Esophagus muscularis mucosa (tissue), 4 donors: ENCODE measurements at regions not wholly inside any gene's neighbourhood (a gene's known extent, or its start where the extent isn't known, plus 50 kb on each side); places are given as distances from the start of the nearest gene placed in this dataset.
A peak's percentile ranks its signal among the peaks of the same experiment; 100 is the strongest.

Experiments used
- DNase-seq: peaks from one replicate; pipeline ENCODE4 v3.0.0-alpha.2; 2017; ENCODE audit errors: extremely low spot score
- H3K27ac ChIP-seq, 4 donors: fragments of 200-600 bp; sonication (generic); replicated peaks in 1 of 4; 1 replicate in 3 of 4; 2 replicates in 1 of 4; pipeline ENCODE4 v1.5.1; 2016 to 2019; ENCODE audit warnings: mild to moderate bottlenecking in 1 of 4
- H3K27me3 ChIP-seq, 4 donors: fragments of 200-600 bp; sonication (generic); one replicate each; pipeline versions ENCODE4 v1.5.1 to v1.6.0; 2016 to 2019
- H3K36me3 ChIP-seq, 4 donors: fragments of 200-600 bp; sonication (generic); one replicate each; pipeline ENCODE4 v1.5.1; 2016 to 2019
- H3K4me1 ChIP-seq, 4 donors: fragments of 200-600 bp; sonication (generic); one replicate each; pipeline ENCODE4 v1.5.1; 2016 to 2019
- H3K4me3 ChIP-seq, 4 donors: fragments of 200-600 bp; sonication (generic); 1 replicate in 2 of 4; 2 replicates in 2 of 4; pipeline ENCODE4 v1.5.1; 2016 to 2019; ENCODE audit warnings: mild to moderate bottlenecking in 4 of 4, moderate library complexity in 1 of 4
- H3K9me3 ChIP-seq, 4 donors: fragments of 200-600 bp; sonication (generic); 1 replicate in 3 of 4; 2 replicates in 1 of 4; pipeline ENCODE4 v1.5.1; 2016 to 2019
- CTCF ChIP-seq, 3 experiments: fragments of 200-600 bp in 2 of 3; fragments of 450-650 bp in 1 of 3; sonication (generic) in 2 of 3; IDR thresholded peaks; one replicate each; pipeline ENCODE4 v1.5.1; 2017 to 2019; ENCODE audit warnings: antibody characterized with exemption in 3 of 3, mild to moderate bottlenecking in 2 of 3, moderate library complexity in 1 of 3
- EP300 ChIP-seq: sonication (generic); formaldehyde crosslinking; IDR thresholded peaks from one replicate; pipeline ENCODE4 v1.6.1; 2017; ENCODE audit warnings: antibody characterized with exemption
- POLR2A ChIP-seq: fragments of 450-650 bp; IDR thresholded peaks from one replicate; pipeline ENCODE4 v1.6.1; 2017; ENCODE audit warnings: antibody characterized with exemption, moderate library complexity, mild to moderate bottlenecking, low read depth
- POLR2AphosphoS5 ChIP-seq, 2 donors: sonication (generic); formaldehyde crosslinking; IDR thresholded peaks; one replicate each; pipeline ENCODE4 v1.6.1; 2017; ENCODE audit warnings: antibody characterized with exemption in 2 of 2
- WGBS: methylation state at CpG from one replicate; pipeline ENCODE4 v1.1.5; 2018; 5-methylcytosine and 5-hydroxymethylcytosine counted together
- intact Hi-C: fragments of 100-400 bp; cut with DNase I; formaldehyde crosslinking; loops from one replicate; pipeline ENCODE4 v1.15.1; 2023

- Histone ChIP-seq H3K4me1 (peaks cover 14 to 43% (median 40%) of the 10 kb centered on the region in 4 donors), H3K4me3 (no peak overlapping the region), H3K27me3 (no peaks in the 10 kb centered on the region), H3K36me3 (no peaks in the 10 kb centered on the region), H3K9me3 (no peaks in the 10 kb centered on the region), H3K27ac (peak overlapping the region; percentile 79 to 86 (median 84))
- TF ChIP-seq POLR2AphosphoS5 (IDR thresholded peaks at IDR 0.05), result peak in 1 of 2 donors; percentile 5
- no peak for TF ChIP-seq EP300
- 47% methylated on average over 13 of the region's 13 CpGs for WGBS
- intact Hi-C loops, result loop anchor here (10.0 kb wide), 1 partner anchor 325 kb away; no protein-coding TSS in a partner anchor
- peak; percentile 91 for DNase-seq
Observed at GRCh38 chrX:9339603-9340491, 125.0 kb upstream of the TBL1X start.

- intact Hi-C loops, result loop anchor here (10.0 kb wide), 1 partner anchor 324 kb away; no protein-coding TSS in a partner anchor
- H3K9me3 ChIP-seq, result no peaks in the 10 kb centered on the region
- TF ChIP-seq CTCF (IDR thresholded peaks at IDR 0.05), result no peak
- no peak for TF ChIP-seq POLR2A
- TF ChIP-seq POLR2AphosphoS5 (IDR thresholded peaks at IDR 0.05), result peak in 1 of 2 donors; percentile 26
- no peak for TF ChIP-seq EP300
Observed at GRCh38 chrX:9340598-9341290, 124.1 kb upstream of the TBL1X start.

GRCh38 chrX:9341291-9342201 lies 123.3 kb upstream of the TBL1X start:
- H3K9me3 ChIP-seq, result no peaks in the 10 kb centered on the region
- H3K27me3 ChIP-seq, result no peaks in the 10 kb centered on the region
- peaks cover 14 to 43% (median 39%) of the 10 kb centered on the region in 4 donors for H3K4me1 ChIP-seq
- 19% methylated on average over 15 of the region's 15 CpGs for WGBS
- TF ChIP-seq CTCF (IDR thresholded peaks at IDR 0.05), result no peak
- TF ChIP-seq POLR2A, result no peak
- no peak for TF ChIP-seq POLR2AphosphoS5 (IDR thresholded peaks at IDR 0.05)
- peak overlapping the region; percentile 22 to 52 (median 32) for H3K4me3 ChIP-seq
- H3K36me3 ChIP-seq, result no peaks in the 10 kb centered on the region
- peak overlapping the region; percentile 79 to 86 (median 84) for H3K27ac ChIP-seq
- intact Hi-C loops, result loop anchor here (1.0 to 10.0 kb wide), 2 partner anchors 122 to 323 kb away; no protein-coding TSS in a partner anchor
- DNase-seq, result peak; percentile 91

More at GRCh38 chrX:9340598-9341290, 124.1 kb upstream of the TBL1X start:
- no peaks in the 10 kb centered on the region for H3K36me3 ChIP-seq
- H3K4me1 ChIP-seq, result peaks cover 14 to 43% (median 40%) of the 10 kb centered on the region in 4 donors
- H3K4me3 ChIP-seq, result peak overlapping the region; percentile 22 to 52 (median 32)
- no peak for DNase-seq
- 42% methylated on average over 16 of the region's 16 CpGs for WGBS
- peak overlapping the region; percentile 79 to 86 (median 84) for H3K27ac ChIP-seq
- no peaks in the 10 kb centered on the region for H3K27me3 ChIP-seq

- TF ChIP-seq POLR2A, result no peak
- peak; percentile 14 to 56 for TF ChIP-seq POLR2AphosphoS5 (IDR thresholded peaks at IDR 0.05)
- TF ChIP-seq EP300, result no peak
- H3K4me3 ChIP-seq, result peak overlapping the region; percentile 31 to 52 (median 38)
- 3% methylated on average over 25 of the region's 25 CpGs for WGBS
- no peaks in the 10 kb centered on the region for H3K9me3 ChIP-seq
- peaks cover 14 to 36% (median 32%) of the 10 kb centered on the region in 4 donors for H3K4me1 ChIP-seq
- H3K36me3 ChIP-seq, result no peaks in the 10 kb centered on the region
- intact Hi-C loops, result loop anchor here (1.0 to 10.0 kb wide), 2 partner anchors 121 to 322 kb away; no protein-coding TSS in a partner anchor
- peak overlapping the region; percentile 60 to 86 (median 82) for H3K27ac ChIP-seq
- DNase-seq, result peak; percentile 93
- no peaks in the 10 kb centered on the region for H3K27me3 ChIP-seq
Observed at GRCh38 chrX:9342561-9343051, 122.3 kb upstream of the TBL1X start.

- no peaks in the 10 kb centered on the region for H3K27me3 ChIP-seq
- intact Hi-C loops, result loop anchor here (10.0 kb wide), 1 partner anchor 321 kb away; no protein-coding TSS in a partner anchor
- H3K36me3 ChIP-seq, result no peaks in the 10 kb centered on the region
- no peaks in the 10 kb centered on the region for H3K9me3 ChIP-seq
- no peak overlapping the region for H3K4me3 ChIP-seq
- TF ChIP-seq CTCF (IDR thresholded peaks at IDR 0.05), result no peak
- H3K27ac ChIP-seq, result peak overlapping the region in 3 of 4 donors; percentile 21 to 86 (median 84)
- DNase-seq, result no peak
- WGBS, result 72% methylated on average over 7 of the region's 7 CpGs
- peaks cover 14 to 43% (median 35%) of the 10 kb centered on the region in 4 donors for H3K4me1 ChIP-seq
Observed at GRCh38 chrX:9343971-9344370, 120.9 kb upstream of the TBL1X start.
